ENCODE measurements at regions not wholly inside any gene's neighbourhood (a gene's known extent, or its start where the extent isn't known, plus 50 kb on each side); places are given as distances from the start of the nearest gene placed in this dataset.

DNA sequence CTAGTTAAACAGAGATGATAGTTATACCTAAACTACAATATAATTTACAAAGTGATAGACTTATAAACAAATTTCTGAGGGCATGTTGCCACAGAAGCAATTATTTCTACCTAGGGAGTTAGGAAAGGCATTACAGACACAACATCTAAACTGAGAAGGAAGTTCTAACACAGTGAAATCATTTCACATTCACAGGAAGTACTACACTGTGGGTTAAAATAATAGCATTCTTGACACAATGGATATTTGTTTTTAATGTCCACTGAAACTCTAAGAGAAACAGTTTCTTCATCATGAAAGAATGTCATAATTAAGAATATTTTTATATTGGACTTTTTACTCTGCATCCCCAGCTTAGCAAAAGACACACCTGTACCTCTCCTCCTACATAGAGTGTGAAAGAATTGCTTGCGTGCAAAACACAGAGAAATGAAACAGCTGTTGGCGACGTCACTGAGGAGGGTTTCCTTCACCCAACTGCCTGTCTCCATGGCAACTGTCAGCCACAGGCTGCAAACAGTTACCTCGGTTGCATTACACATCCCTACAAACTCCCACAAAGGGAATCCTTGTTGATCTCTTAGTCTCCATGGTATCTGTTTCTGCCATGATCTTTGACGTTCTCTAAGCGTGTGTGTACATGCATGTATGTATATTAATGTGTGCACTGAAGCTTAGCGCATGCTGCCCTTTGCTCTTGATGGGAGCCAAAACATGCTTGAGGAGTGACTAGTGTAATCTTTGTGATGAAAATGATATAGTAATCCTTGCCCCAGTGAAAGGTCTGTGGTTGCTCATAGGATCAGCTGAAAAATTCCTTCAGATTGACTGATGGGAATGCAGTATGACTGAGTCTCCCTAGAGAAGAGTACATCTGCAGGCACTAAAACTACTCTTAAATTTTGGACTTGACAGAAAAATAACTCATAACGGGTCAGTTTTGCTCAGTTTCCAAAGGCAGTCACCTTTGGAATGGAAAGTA lies 168.5 kb downstream of the ACTL7B start:
- no peaks in the 10 kb centered on the region for H3K27me3 ChIP-seq (ENCODE audit: insufficient read depth, insufficient read length)
- H3K9ac ChIP-seq (ENCODE audit: insufficient read length, low read depth): no peak overlapping the region
- H3K4me3 ChIP-seq (ENCODE audit: insufficient read length, low read depth): no peak overlapping the region
- DNase-seq (ENCODE audit: low read depth, low spot score): no peak
- TF ChIP-seq YY1 (IDR thresholded peaks at IDR 0.05; ENCODE audit: insufficient read depth, insufficient read length) (no peak), ZNF274 (IDR thresholded peaks at IDR 0.05; ENCODE audit: low read depth, low read length) (no peak), SUZ12 (IDR thresholded peaks at IDR 0.05; ENCODE audit: extremely low read depth, insufficient read depth, insufficient read length) (no peak)
- H3K4me1 ChIP-seq (ENCODE audit: insufficient read depth, insufficient read length): peaks cover 3% of the 10 kb centered on the region
- no peaks in the 10 kb centered on the region for H3K36me3 ChIP-seq (ENCODE audit: insufficient read depth, insufficient read length, low read length)
- H3K9me3 ChIP-seq (ENCODE audit: insufficient read depth, low read length): peaks cover 15% of the 10 kb centered on the region; the same call in 1 of the 2 replicates

DNA sequence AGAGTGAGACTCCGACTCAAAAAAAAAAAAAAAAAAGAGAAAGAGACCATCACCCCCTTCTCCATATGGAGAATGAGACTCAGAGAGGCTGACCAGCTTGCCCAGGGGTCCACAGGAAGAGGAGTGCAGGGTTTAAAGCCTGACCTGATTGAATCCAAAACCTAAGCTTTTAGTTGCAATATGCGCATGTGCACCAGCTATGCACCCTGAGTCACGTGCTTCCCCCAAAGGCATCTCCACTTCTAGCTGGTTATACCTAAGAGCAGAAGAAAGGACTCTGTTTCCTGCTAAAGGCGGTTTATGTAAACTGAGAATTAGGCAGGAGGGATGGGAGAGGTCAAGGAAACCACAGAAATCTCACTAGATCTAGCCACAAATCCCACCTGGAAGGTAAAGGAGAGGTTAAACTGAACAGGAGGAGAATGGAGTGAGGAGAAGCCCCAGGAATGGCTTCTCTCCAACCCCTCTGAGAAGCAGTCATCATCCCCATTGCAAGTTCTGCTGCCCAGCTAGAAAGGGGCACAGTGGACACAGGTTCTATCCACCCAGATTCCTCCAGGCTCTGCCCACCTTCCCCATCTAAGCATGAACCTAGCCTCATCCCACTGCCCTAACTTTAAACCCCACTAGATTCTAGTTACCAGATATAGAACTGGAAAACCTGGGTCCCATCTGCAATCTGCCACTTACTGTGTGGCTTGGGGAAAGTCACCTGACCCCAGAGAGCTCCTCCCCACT lies 171.3 kb downstream of the ACTL7B start:
- no peak overlapping the region for H3K9ac ChIP-seq (ENCODE audit: insufficient read length, low read depth)
- no peaks in the 10 kb centered on the region for H3K36me3 ChIP-seq (ENCODE audit: insufficient read depth, insufficient read length, low read length)
- no peak for TF ChIP-seq SUZ12 (IDR thresholded peaks at IDR 0.05; ENCODE audit: extremely low read depth, insufficient read depth, insufficient read length)
- no peak for TF ChIP-seq YY1 (IDR thresholded peaks at IDR 0.05; ENCODE audit: insufficient read depth, insufficient read length)
- TF ChIP-seq ZNF274 (IDR thresholded peaks at IDR 0.05; ENCODE audit: low read depth, low read length): no peak
- peaks cover 15% of the 10 kb centered on the region; the same call in 1 of the 2 replicates for H3K9me3 ChIP-seq (ENCODE audit: insufficient read depth, low read length)
- H3K4me1 ChIP-seq (ENCODE audit: insufficient read depth, insufficient read length): peaks cover 3% of the 10 kb centered on the region
- H3K4me3 ChIP-seq (ENCODE audit: insufficient read length, low read depth): no peak overlapping the region
- no peak for DNase-seq (ENCODE audit: low read depth, low spot score)
- H3K27me3 ChIP-seq (ENCODE audit: insufficient read depth, insufficient read length): no peaks in the 10 kb centered on the region

DNA sequence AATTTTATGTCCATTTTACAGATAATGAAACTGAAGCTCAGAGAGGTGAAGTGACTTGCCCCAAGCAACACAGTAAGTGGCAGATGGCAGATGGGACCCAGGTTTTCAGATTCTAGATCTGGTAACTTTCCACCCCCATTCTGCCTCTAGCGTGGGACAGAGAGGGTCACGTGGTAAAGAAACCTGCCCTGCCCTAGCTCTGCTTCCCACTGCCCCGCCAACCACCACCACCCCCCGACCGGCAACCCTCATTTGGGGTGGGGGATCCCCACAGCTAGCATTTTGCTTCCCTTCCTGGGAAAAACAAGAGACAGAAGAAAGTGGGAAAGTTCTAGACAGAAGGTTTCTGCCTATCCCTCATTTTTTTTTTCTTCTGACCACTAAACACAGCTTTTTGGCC lies 172.5 kb downstream of the ACTL7B start:
- TF ChIP-seq SUZ12 (IDR thresholded peaks at IDR 0.05; ENCODE audit: extremely low read depth, insufficient read depth, insufficient read length) (no peak), YY1 (IDR thresholded peaks at IDR 0.05; ENCODE audit: insufficient read depth, insufficient read length) (no peak), ZNF274 (IDR thresholded peaks at IDR 0.05; ENCODE audit: low read depth, low read length) (no peak)
- no peak overlapping the region for H3K4me3 ChIP-seq (ENCODE audit: insufficient read length, low read depth)
- no peaks in the 10 kb centered on the region for H3K36me3 ChIP-seq (ENCODE audit: insufficient read depth, insufficient read length, low read length)
- H3K4me1 ChIP-seq (ENCODE audit: insufficient read depth, insufficient read length): peaks cover 3% of the 10 kb centered on the region
- DNase-seq (ENCODE audit: low read depth, low spot score): no peak
- peaks cover 15% of the 10 kb centered on the region; the same call in 1 of the 2 replicates for H3K9me3 ChIP-seq (ENCODE audit: insufficient read depth, low read length)
- H3K9ac ChIP-seq (ENCODE audit: insufficient read length, low read depth): no peak overlapping the region
- H3K27me3 ChIP-seq (ENCODE audit: insufficient read depth, insufficient read length): no peaks in the 10 kb centered on the region

DNA sequence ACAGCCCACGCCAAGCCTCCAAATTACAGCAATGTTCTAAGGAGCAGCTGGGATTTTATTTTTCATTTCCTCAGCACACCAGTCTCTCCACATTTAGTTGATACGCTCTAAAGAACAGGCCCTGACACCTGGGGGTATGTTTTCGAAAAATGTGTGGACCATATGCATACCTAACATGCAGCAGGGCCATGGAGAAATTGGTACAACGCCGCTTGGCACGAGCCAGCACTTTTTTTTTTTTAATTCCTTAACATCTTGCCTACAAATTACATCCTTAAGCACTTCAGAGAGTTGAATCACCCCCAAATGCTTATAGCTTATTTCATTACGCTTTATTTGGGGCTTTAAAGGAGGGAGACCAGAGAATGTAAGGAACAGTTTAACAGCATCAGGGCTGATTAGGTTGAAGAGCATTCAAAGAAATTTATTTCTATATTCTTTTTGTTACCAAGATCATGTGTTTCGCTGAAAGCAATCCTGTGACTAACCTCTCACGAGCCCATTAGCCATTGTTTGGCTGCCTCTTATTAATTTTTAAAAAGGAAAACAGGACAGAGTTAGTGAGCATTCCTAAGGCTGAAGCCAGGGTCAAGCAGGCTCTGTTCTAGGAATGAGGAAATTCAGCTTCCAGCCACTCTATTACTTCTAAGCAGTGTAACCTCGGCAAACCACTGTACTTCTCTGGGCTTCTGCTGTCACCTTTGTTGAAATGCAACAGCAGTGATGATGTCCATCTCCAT lies 173.8 kb downstream of the ACTL7B start:
- peaks cover 14% of the 10 kb centered on the region; the same call in 1 of the 2 replicates for H3K9me3 ChIP-seq (ENCODE audit: insufficient read depth, low read length)
- TF ChIP-seq ZNF274 (IDR thresholded peaks at IDR 0.05; ENCODE audit: low read depth, low read length): no peak
- TF ChIP-seq SUZ12 (IDR thresholded peaks at IDR 0.05; ENCODE audit: extremely low read depth, insufficient read depth, insufficient read length): no peak
- no peak for TF ChIP-seq YY1 (IDR thresholded peaks at IDR 0.05; ENCODE audit: insufficient read depth, insufficient read length)
- H3K36me3 ChIP-seq (ENCODE audit: insufficient read depth, insufficient read length, low read length): no peaks in the 10 kb centered on the region
- H3K4me3 ChIP-seq (ENCODE audit: insufficient read length, low read depth): no peak overlapping the region
- H3K27me3 ChIP-seq (ENCODE audit: insufficient read depth, insufficient read length): no peaks in the 10 kb centered on the region
- H3K4me1 ChIP-seq (ENCODE audit: insufficient read depth, insufficient read length): peaks cover 3% of the 10 kb centered on the region
- H3K9ac ChIP-seq (ENCODE audit: insufficient read length, low read depth): no peak overlapping the region
- no peak for DNase-seq (ENCODE audit: low read depth, low spot score)

DNA sequence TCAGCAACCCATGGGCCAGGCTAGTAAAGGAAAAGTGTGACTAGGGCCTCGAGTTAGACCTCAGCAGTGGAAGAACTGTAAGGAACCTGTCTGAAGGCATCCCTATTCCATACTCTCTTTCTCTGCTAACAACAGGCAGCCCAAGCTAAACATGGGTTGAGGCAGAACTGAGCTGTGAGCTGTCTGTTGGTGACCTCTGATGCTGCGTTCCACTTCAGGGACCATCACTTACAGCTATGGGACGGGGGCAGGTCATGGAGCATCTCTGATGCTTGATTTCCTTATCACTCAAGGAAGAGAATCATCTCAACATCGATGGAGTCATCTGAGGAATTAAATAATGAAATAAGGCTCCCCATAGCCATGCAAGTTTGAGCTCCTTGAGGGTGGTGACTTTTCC lies 174.8 kb downstream of the ACTL7B start:
- Histone ChIP-seq H3K4me3 (ENCODE audit: insufficient read length, low read depth) (no peak overlapping the region), H3K9me3 (ENCODE audit: insufficient read depth, low read length) (0 out of 2 replicates have a peak, but pooled peaks cover 4% of the 10 kb centered on the region), H3K9ac (ENCODE audit: insufficient read length, low read depth) (no peak overlapping the region), H3K36me3 (ENCODE audit: insufficient read depth, insufficient read length, low read length) (no peaks in the 10 kb centered on the region), H3K4me1 (ENCODE audit: insufficient read depth, insufficient read length) (peaks cover 4% of the 10 kb centered on the region), H3K27me3 (ENCODE audit: insufficient read depth, insufficient read length) (no peaks in the 10 kb centered on the region)
- no peak for DNase-seq (ENCODE audit: low read depth, low spot score)
- TF ChIP-seq YY1 (IDR thresholded peaks at IDR 0.05; ENCODE audit: insufficient read depth, insufficient read length) (no peak), SUZ12 (IDR thresholded peaks at IDR 0.05; ENCODE audit: extremely low read depth, insufficient read depth, insufficient read length) (no peak), ZNF274 (IDR thresholded peaks at IDR 0.05; ENCODE audit: low read depth, low read length) (no peak)

GRCh38 chr9:108677776-108678175 lies 178.0 kb downstream of the ACTL7B start:
- no peaks in the 10 kb centered on the region for H3K36me3 ChIP-seq (ENCODE audit: insufficient read depth, insufficient read length, low read length)
- H3K9ac ChIP-seq (ENCODE audit: insufficient read length, low read depth): no peak overlapping the region
- DNase-seq (ENCODE audit: low read depth, low spot score): no peak
- no peak overlapping the region for H3K4me3 ChIP-seq (ENCODE audit: insufficient read length, low read depth)
- no peaks in the 10 kb centered on the region for H3K27me3 ChIP-seq (ENCODE audit: insufficient read depth, insufficient read length)
- H3K9me3 ChIP-seq (ENCODE audit: insufficient read depth, low read length): no peaks in the 10 kb centered on the region
- TF ChIP-seq ZNF274 (IDR thresholded peaks at IDR 0.05; ENCODE audit: low read depth, low read length) (no peak), YY1 (IDR thresholded peaks at IDR 0.05; ENCODE audit: insufficient read depth, insufficient read length) (no peak), SUZ12 (IDR thresholded peaks at IDR 0.05; ENCODE audit: extremely low read depth, insufficient read depth, insufficient read length) (no peak)
- peaks cover 4% of the 10 kb centered on the region for H3K4me1 ChIP-seq (ENCODE audit: insufficient read depth, insufficient read length)

All from NT2/D1 (cell line).